DOHH2 (cell line): ENCODE measurements at regions not wholly inside any gene's neighbourhood (a gene's known extent, or its start where the extent isn't known, plus 50 kb on each side); places are given as distances from the start of the nearest gene placed in this dataset.

Source experiments
- H3F3A ChIP-seq: fragments of 200-600 bp; sonication (generic), shearing (Covaris generic); 2 replicates; pipeline ENCODE4 v1.6.0; 2016; ENCODE audit warnings: antibody characterized with exemption, mild to moderate bottlenecking; ENCODE audit not compliant: control insufficient read depth, insufficient read depth
- H3K27ac ChIP-seq: fragments of 200-600 bp; sonication (generic); 2 replicates; pipeline ENCODE4 v1.5.1; 2014; ENCODE audit warnings: low read depth, mild to moderate bottlenecking, low read length, moderate library complexity
- H3K27me3 ChIP-seq: fragments of 200-600 bp; sonication (generic); 2 replicates; pipeline ENCODE4 v1.6.1; 2014; ENCODE audit warnings: mild to moderate bottlenecking, low read length, mixed read lengths; ENCODE audit not compliant: control insufficient read depth
- H3K36me3 ChIP-seq: fragments of 200-600 bp; sonication (generic); 2 replicates; pipeline ENCODE4 v1.6.1; 2014; ENCODE audit warnings: mild to moderate bottlenecking, low read length, moderate library complexity, mixed read lengths; ENCODE audit not compliant: control insufficient read depth
- H3K4me1 ChIP-seq: fragments of 200-600 bp; sonication (generic); 2 replicates; pipeline ENCODE4 v1.6.1; 2014; ENCODE audit warnings: mild to moderate bottlenecking, low read length, mixed read lengths; ENCODE audit not compliant: control insufficient read depth
- H3K4me2 ChIP-seq: fragments of 200-600 bp; sonication (generic); 2 replicates; pipeline ENCODE4 v1.6.0; 2014; ENCODE audit warnings: mild to moderate bottlenecking, low read length, moderate library complexity
- H3K4me3 ChIP-seq: fragments of 200-600 bp; sonication (generic); 2 replicates; pipeline ENCODE4 v1.5.1; 2014; ENCODE audit warnings: mild to moderate bottlenecking, low read length, mixed read lengths
- H3K79me2 ChIP-seq: fragments of 200-600 bp; sonication (generic); 2 replicates; pipeline ENCODE4 v1.6.1; 2014; ENCODE audit warnings: mild to moderate bottlenecking, low read length, mixed read lengths; ENCODE audit not compliant: control insufficient read depth
- H3K9me2 ChIP-seq: fragments of 200-600 bp; sonication (generic); replicated peaks from 2 replicates; pipeline ENCODE4 v1.6.1; 2014; ENCODE audit warnings: mild to moderate bottlenecking, low read length, mixed read lengths; ENCODE audit not compliant: control insufficient read depth
- H3K9me3 ChIP-seq: fragments of 200-600 bp; sonication (generic); 2 replicates; pipeline ENCODE4 v1.6.1; 2014; ENCODE audit warnings: antibody characterized with exemption, low read length, mixed read lengths; ENCODE audit not compliant: control insufficient read depth, insufficient read depth
- H4K20me1 ChIP-seq: fragments of 200-600 bp; sonication (generic); 2 replicates; pipeline ENCODE4 v1.6.0; 2014; ENCODE audit warnings: low read depth, mild to moderate bottlenecking, antibody characterized with exemption, low read length, moderate library complexity; ENCODE audit not compliant: control insufficient read depth, insufficient read depth
- CTCF ChIP-seq: fragments of 200-600 bp; sonication (generic); IDR thresholded peaks from one replicate; pipeline ENCODE4 v1.5.1; 2014; ENCODE audit warnings: antibody characterized with exemption, mild to moderate bottlenecking, low read depth, low read length; ENCODE audit not compliant: poor library complexity, severe bottlenecking
- EZH2phosphoT487 ChIP-seq: fragments of 200-600 bp; sonication (generic); IDR thresholded peaks from 2 replicates; pipeline ENCODE4 v1.6.1; 2017; ENCODE audit warnings: borderline replicate concordance, mild to moderate bottlenecking, antibody characterized with exemption, low read length, moderate library complexity, mixed read lengths

- H3K9me2 ChIP-seq: no peaks in the 10 kb centered on the region
- no peak overlapping the region for H3K4me3 ChIP-seq
- no peaks in the 10 kb centered on the region for H3K36me3 ChIP-seq
- H3K27me3 ChIP-seq: no peaks in the 10 kb centered on the region
- H4K20me1 ChIP-seq: no peaks in the 10 kb centered on the region
- no peaks in the 10 kb centered on the region for H3F3A ChIP-seq
- H3K27ac ChIP-seq: no peak overlapping the region
- TF ChIP-seq EZH2phosphoT487: no peak
- no peak for TF ChIP-seq CTCF
- H3K4me2 ChIP-seq: no peak overlapping the region
- no peaks in the 10 kb centered on the region for H3K4me1 ChIP-seq
- H3K79me2 ChIP-seq: no peaks in the 10 kb centered on the region
- H3K9me3 ChIP-seq: no peaks in the 10 kb centered on the region
Observed at GRCh38 chr2:223500709-223501108, 101.5 kb downstream of the SCG2 start.

- Histone ChIP-seq H3K4me1 (no peaks in the 10 kb centered on the region), H3K36me3 (no peaks in the 10 kb centered on the region), H3F3A (no peaks in the 10 kb centered on the region), H3K9me3 (no peaks in the 10 kb centered on the region), H4K20me1 (no peaks in the 10 kb centered on the region), H3K4me3 (no peak overlapping the region), H3K27me3 (no peaks in the 10 kb centered on the region), H3K79me2 (no peaks in the 10 kb centered on the region), H3K27ac (no peak overlapping the region), H3K9me2 (no peaks in the 10 kb centered on the region), H3K4me2 (no peak overlapping the region)
- TF ChIP-seq CTCF (no peak), EZH2phosphoT487 (no peak)
Observed at GRCh38 chr2:223501641-223502040, 100.5 kb downstream of the SCG2 start.

- no peak overlapping the region for H3K27ac ChIP-seq
- H4K20me1 ChIP-seq: no peaks in the 10 kb centered on the region
- H3K4me2 ChIP-seq: no peak overlapping the region
- no peaks in the 10 kb centered on the region for H3F3A ChIP-seq
- H3K36me3 ChIP-seq: no peaks in the 10 kb centered on the region
- H3K79me2 ChIP-seq: no peaks in the 10 kb centered on the region
- H3K4me1 ChIP-seq: no peaks in the 10 kb centered on the region
- H3K27me3 ChIP-seq: no peaks in the 10 kb centered on the region
- H3K9me3 ChIP-seq: no peaks in the 10 kb centered on the region
- TF ChIP-seq EZH2phosphoT487 (no peak), CTCF (no peak)
- no peaks in the 10 kb centered on the region for H3K9me2 ChIP-seq
- no peak overlapping the region for H3K4me3 ChIP-seq
Observed at GRCh38 chr2:223503746-223504145, 98.4 kb downstream of the SCG2 start.

- no peak for TF ChIP-seq CTCF
- no peak for TF ChIP-seq EZH2phosphoT487
- Histone ChIP-seq H3K4me2 (no peak overlapping the region), H3K36me3 (no peaks in the 10 kb centered on the region), H3K27me3 (no peaks in the 10 kb centered on the region), H3F3A (no peaks in the 10 kb centered on the region), H3K79me2 (no peaks in the 10 kb centered on the region), H3K4me1 (no peaks in the 10 kb centered on the region), H3K9me3 (no peaks in the 10 kb centered on the region), H3K9me2 (no peaks in the 10 kb centered on the region), H3K27ac (no peak overlapping the region), H3K4me3 (no peak overlapping the region), H4K20me1 (no peaks in the 10 kb centered on the region)
Observed at GRCh38 chr2:223508372-223508771, 93.8 kb downstream of the SCG2 start.
